OCI-LY7 (cell line): ENCODE measurements at regions not wholly inside any gene's neighbourhood (a gene's known extent, or its start where the extent isn't known, plus 50 kb on each side); places are given as distances from the start of the nearest gene placed in this dataset.
"Not testable (repeated sequence)": the region's sequence is repeated elsewhere in the genome, so short reads cannot be mapped to it uniquely, and the experiment has no call there.

Experiments used
- BruUV-seq: library from RNA; stranded (reverse); fragments of 400-500 nt; replicated peaks from 2 replicates; lab custom pipeline; 2021; lab: Mats Ljungman, UMichigan
- CTCF ChIA-PET: fragments of 300-600 bp; sonication (Branson Sonifier 250); formaldehyde crosslinking; loops from one replicate; lab custom pipeline; 2022; ENCODE audit warnings: antibody characterized with exemption; ENCODE audit not compliant: unreplicated experiment; lab: Charles Lee
- POLR2A ChIA-PET: fragments of 300-600 bp; sonication (Branson Sonifier 250); formaldehyde crosslinking; loops from one replicate; lab custom pipeline; 2022; ENCODE audit warnings: antibody characterized with exemption; lab: Charles Lee
- DNase-seq: peaks from one replicate; pipeline ENCODE4 v3.0.0-alpha.2; 2015; ENCODE audit warnings: low spot score
- H2AFZ ChIP-seq: fragments of 200-600 bp; sonication (generic), shearing (Covaris generic); 2 replicates; pipeline ENCODE4 v1.6.1; 2014; ENCODE audit warnings: mild to moderate bottlenecking, antibody characterized with exemption, low read length, moderate library complexity
- H3K27ac ChIP-seq: fragments of 200-600 bp; sonication (generic); 2 replicates; pipeline ENCODE4 v1.5.1; 2014; ENCODE audit warnings: mixed run types, low read depth, mild to moderate bottlenecking, moderate library complexity, low read length, inconsistent platforms; ENCODE audit not compliant: poor library complexity, severe bottlenecking
- H3K36me3 ChIP-seq: fragments of 200-600 bp; sonication (generic); 2 replicates; pipeline ENCODE4 v1.6.1; 2014; ENCODE audit warnings: mild to moderate bottlenecking, antibody characterized with exemption, low read length, moderate library complexity, mixed read lengths; ENCODE audit not compliant: insufficient read depth
- H3K4me1 ChIP-seq: fragments of 200-600 bp; sonication (generic); 2 replicates; pipeline ENCODE4 v1.5.1; 2014; ENCODE audit warnings: mild to moderate bottlenecking, low read length; ENCODE audit not compliant: insufficient read depth, poor library complexity, severe bottlenecking
- H3K4me2 ChIP-seq: fragments of 200-600 bp; sonication (generic); 2 replicates; pipeline ENCODE4 v1.6.1; 2014; ENCODE audit warnings: mild to moderate bottlenecking, low read length
- H3K4me3 ChIP-seq: fragments of 200-600 bp; sonication (generic); 2 replicates; pipeline ENCODE4 v1.5.1; 2014; ENCODE audit warnings: mild to moderate bottlenecking, low read depth, low read length; ENCODE audit not compliant: poor library complexity, severe bottlenecking
- H3K79me2 ChIP-seq: fragments of 200-600 bp; sonication (generic); 2 replicates; pipeline ENCODE4 v1.6.1; 2016; ENCODE audit warnings: low read depth, mild to moderate bottlenecking, low read length, moderate library complexity, mixed read lengths; ENCODE audit not compliant: insufficient read depth
- H3K9me2 ChIP-seq: fragments of 200-600 bp; sonication (generic); 2 replicates; pipeline ENCODE4 v1.6.1; 2016; ENCODE audit warnings: mild to moderate bottlenecking, low read length, mixed read lengths; ENCODE audit not compliant: insufficient read depth
- H3K9me3 ChIP-seq: fragments of 200-600 bp; sonication (generic); 2 replicates; pipeline ENCODE4 v1.6.1; 2014; ENCODE audit warnings: mild to moderate bottlenecking, mixed run types, low read length, mixed read lengths
- H4K20me1 ChIP-seq: fragments of 200-600 bp; sonication (generic); 2 replicates; pipeline ENCODE4 v1.6.1; 2014; ENCODE audit warnings: mild to moderate bottlenecking, antibody characterized with exemption, low read length, moderate library complexity, mixed read lengths; ENCODE audit not compliant: insufficient read depth
- EZH2phosphoT487 ChIP-seq: fragments of 200-600 bp; sonication (generic); IDR thresholded peaks from 2 replicates; pipeline ENCODE4 v1.6.1; 2018; ENCODE audit warnings: low read depth, borderline replicate concordance, mild to moderate bottlenecking, mixed run types, antibody characterized with exemption, low read length, moderate library complexity, mixed read lengths
- intact Hi-C: fragments of 100-400 bp; cut with micrococcal nuclease; formaldehyde crosslinking; loops from one replicate; pipeline ENCODE4 v1.10.0; 2022; ENCODE audit not compliant: unreplicated experiment
- TF ChIP-seq, protein P1 (sequence below): fragments of 200-600 bp; sonication (generic); conservative IDR thresholded peaks from 2 replicates; pipeline ENCODE4 v1.5.1; 2014; ENCODE audit warnings: mild to moderate bottlenecking, antibody characterized with exemption, low read length, moderate library complexity, mixed read lengths

DNA sequence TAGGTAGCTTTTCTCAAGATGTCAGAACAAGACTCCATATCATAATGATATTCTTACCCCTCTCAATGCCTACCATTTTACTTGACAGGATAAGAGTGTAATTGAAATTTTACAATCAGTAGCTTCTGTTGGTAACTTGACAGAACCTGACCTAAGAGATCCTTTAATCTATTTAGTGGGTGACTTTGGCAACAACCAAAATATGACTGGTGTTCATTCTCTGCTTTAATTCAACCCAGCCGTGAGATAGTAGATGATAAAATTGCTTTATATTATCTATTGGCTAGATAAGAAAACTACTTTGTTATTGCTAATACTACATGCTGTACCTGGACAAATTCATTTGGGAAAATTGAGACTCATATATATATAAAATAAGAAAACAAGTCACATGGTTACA is 770.2 kb upstream of the NXPH2 start:
- CTCF ChIA-PET = no interaction called here
- Histone ChIP-seq H3K9me2 (no peaks in the 10 kb centered on the region), H3K79me2 (no peaks in the 10 kb centered on the region), H3K4me2 (no peak overlapping the region), H3K27ac (no peak overlapping the region), H4K20me1 (no peaks in the 10 kb centered on the region), H3K9me3 (no peaks in the 10 kb centered on the region), H3K4me1 (no peaks in the 10 kb centered on the region), H3K36me3 (no peaks in the 10 kb centered on the region), H3K4me3 (no peak overlapping the region), H2AFZ (no peak overlapping the region)
- POLR2A ChIA-PET = interaction anchor here (0.6 kb wide), 1 partner anchor 114 kb away, joined by 3 read pairs; no protein-coding TSS in a partner anchor
- no peak for DNase-seq
- intact Hi-C loops = no loop called here
- no peak for TF ChIP-seq EZH2phosphoT487
- TF ChIP-seq, protein P1, sequence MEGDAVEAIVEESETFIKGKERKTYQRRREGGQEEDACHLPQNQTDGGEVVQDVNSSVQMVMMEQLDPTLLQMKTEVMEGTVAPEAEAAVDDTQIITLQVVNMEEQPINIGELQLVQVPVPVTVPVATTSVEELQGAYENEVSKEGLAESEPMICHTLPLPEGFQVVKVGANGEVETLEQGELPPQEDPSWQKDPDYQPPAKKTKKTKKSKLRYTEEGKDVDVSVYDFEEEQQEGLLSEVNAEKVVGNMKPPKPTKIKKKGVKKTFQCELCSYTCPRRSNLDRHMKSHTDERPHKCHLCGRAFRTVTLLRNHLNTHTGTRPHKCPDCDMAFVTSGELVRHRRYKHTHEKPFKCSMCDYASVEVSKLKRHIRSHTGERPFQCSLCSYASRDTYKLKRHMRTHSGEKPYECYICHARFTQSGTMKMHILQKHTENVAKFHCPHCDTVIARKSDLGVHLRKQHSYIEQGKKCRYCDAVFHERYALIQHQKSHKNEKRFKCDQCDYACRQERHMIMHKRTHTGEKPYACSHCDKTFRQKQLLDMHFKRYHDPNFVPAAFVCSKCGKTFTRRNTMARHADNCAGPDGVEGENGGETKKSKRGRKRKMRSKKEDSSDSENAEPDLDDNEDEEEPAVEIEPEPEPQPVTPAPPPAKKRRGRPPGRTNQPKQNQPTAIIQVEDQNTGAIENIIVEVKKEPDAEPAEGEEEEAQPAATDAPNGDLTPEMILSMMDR = no peak
- BruUV-seq = no TSS peak

DNA sequence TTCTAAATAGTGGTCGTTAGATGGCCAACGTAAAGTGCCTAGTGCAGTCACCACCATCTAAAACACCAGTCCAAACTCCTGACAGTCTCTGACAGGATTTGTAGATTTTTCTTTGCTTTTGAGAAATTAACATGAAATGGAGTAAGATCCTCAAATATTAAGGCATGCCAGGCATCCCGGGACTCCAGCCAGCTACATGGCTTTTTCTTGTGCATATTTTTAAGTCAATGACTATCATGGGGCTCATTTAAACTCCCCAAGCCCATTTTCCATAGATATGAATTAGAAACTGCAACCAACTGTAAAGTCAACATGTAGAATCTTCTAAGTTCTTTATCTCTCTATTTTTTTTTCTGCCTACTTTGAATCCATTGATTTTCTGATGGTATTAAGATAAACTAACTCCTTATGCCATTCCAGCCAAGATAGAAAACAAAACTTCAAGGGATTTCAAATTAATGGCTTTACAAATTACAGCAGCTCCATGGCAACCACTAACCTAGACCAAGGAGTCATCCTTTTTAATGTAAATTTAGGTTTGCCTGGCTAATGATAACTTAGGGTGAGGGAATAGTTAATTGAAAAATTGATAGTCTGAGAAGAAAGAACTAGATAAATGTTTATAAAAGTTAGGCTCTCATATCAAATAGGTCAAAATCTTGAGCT is 764.1 kb upstream of the NXPH2 start:
- Histone ChIP-seq H3K9me2 (no peaks in the 10 kb centered on the region), H3K36me3 (no peaks in the 10 kb centered on the region), H3K4me3 (no peak overlapping the region), H3K79me2 (no peaks in the 10 kb centered on the region), H3K4me2 (no peak overlapping the region), H4K20me1 (no peaks in the 10 kb centered on the region), H3K4me1 (no peaks in the 10 kb centered on the region), H3K9me3 (no peaks in the 10 kb centered on the region), H3K27ac (no peak overlapping the region), H2AFZ (no peak overlapping the region)
- intact Hi-C loops = no loop called here
- no peak for DNase-seq
- BruUV-seq = no TSS peak
- ChIA-PET POLR2A (interaction anchor here (0.8 kb wide), 1 partner anchor 10 kb away, joined by 3 read pairs; no protein-coding TSS in a partner anchor), CTCF (no interaction called here)
- no peak for TF ChIP-seq EZH2phosphoT487
- TF ChIP-seq, protein P1 = no peak

DNA sequence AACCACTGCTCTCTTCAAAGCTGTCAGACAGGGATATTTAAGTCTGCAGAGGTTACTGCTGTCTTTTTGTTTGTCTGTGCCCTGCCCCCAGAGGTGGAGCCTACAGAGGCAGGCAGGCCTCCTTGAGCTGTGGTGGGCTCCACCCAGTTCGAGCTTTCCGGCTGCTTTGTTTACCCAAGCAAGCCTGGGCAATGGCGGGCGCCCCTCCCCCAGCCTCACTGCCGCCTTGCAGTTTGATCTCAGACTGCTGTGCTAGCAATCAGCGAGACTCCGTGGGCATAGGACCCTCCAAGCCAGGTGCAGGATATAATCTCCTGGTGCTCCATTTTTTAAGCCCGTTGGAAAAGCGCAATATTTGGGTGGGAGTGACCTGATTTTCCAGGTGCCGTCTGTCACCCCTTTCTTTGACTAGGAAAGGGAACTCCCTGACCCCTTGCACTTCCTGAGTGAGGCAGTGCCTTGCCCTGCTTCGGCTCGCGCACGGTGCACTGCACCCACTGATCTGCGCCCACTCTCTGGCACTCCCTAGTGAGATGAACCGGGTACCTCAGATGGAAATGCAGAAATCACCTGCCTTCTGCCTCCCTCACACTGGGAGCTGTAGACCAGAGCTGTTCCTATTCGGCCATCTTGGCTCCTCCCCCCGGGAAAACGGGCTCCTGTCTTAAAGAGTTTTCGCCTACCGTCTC is 758.3 kb upstream of the NXPH2 start:
- intact Hi-C loops, H2AFZ ChIP-seq: not testable (repeated sequence)

More for the DNA sequence above, 758.3 kb upstream of the NXPH2 start:
- H4K20me1 ChIP-seq, CTCF ChIA-PET, H3K27ac ChIP-seq, POLR2A ChIA-PET, H3K79me2 ChIP-seq, BruUV-seq, DNase-seq, H3K4me3 ChIP-seq, H3K4me2 ChIP-seq, H3K9me2 ChIP-seq, H3K9me3 ChIP-seq, H3K4me1 ChIP-seq, H3K36me3 ChIP-seq: not testable (repeated sequence)
